H9 (cell line): ENCODE measurements at regions not wholly inside any gene's neighbourhood (a gene's known extent, or its start where the extent isn't known, plus 50 kb on each side); places are given as distances from the start of the nearest gene placed in this dataset.

Source experiments
- DNase-seq: peaks from one replicate; pipeline ENCODE4 v3.0.0-alpha.2; 2017
- H2AFZ ChIP-seq: one replicate; pipeline ENCODE4 v1.6.1; 2013; ENCODE audit warnings: mild to moderate bottlenecking, low read length, control low read depth, moderate library complexity
- H2AK5ac ChIP-seq: 2 replicates; pipeline ENCODE4 v1.6.1; 2013; ENCODE audit warnings: low read length, control low read depth, mixed read lengths; ENCODE audit not compliant: insufficient read length
- H2BK120ac ChIP-seq: one replicate; pipeline ENCODE4 v1.6.1; 2013; ENCODE audit warnings: low read depth, mild to moderate bottlenecking, low read length, control low read depth, inconsistent platforms; ENCODE audit not compliant: poor library complexity, severe bottlenecking
- H2BK12ac ChIP-seq: 2 replicates; pipeline ENCODE4 v1.6.1; 2013; ENCODE audit warnings: low read length, control low read depth, mixed read lengths, low read depth; ENCODE audit not compliant: insufficient read length
- H2BK15ac ChIP-seq: 2 replicates; pipeline ENCODE4 v1.6.1; 2013; ENCODE audit warnings: low read depth, low read length, control low read depth
- H2BK20ac ChIP-seq: one replicate; pipeline ENCODE4 v1.6.1; 2013; ENCODE audit warnings: low read depth, mild to moderate bottlenecking, low read length, control low read depth, inconsistent platforms; ENCODE audit not compliant: poor library complexity, severe bottlenecking
- H2BK5ac ChIP-seq: 2 replicates; pipeline ENCODE4 v1.6.1; 2013; ENCODE audit warnings: low read length, control low read depth, mixed read lengths; ENCODE audit not compliant: insufficient read length
- H3K14ac ChIP-seq: 2 replicates; pipeline ENCODE4 v1.6.1; 2013; ENCODE audit warnings: low read length, control low read depth; ENCODE audit not compliant: insufficient read depth
- H3K18ac ChIP-seq: 2 replicates; pipeline ENCODE4 v1.6.1; 2013; ENCODE audit warnings: low read depth, mild to moderate bottlenecking, mixed read lengths, low read length, control low read depth; ENCODE audit not compliant: insufficient read length
- H3K23ac ChIP-seq: 2 replicates; pipeline ENCODE4 v1.6.1; 2013; ENCODE audit warnings: low read length, control low read depth, mixed read lengths, low read depth; ENCODE audit not compliant: insufficient read length
- H3K23me2 ChIP-seq: 2 replicates; pipeline ENCODE4 v1.6.1; 2013; ENCODE audit warnings: low read depth, mild to moderate bottlenecking, mixed read lengths, low read length, control low read depth; ENCODE audit not compliant: insufficient read length, poor library complexity, severe bottlenecking
- H3K27ac ChIP-seq: 2 replicates; pipeline ENCODE4 v1.5.1; 2013; ENCODE audit warnings: low read length, control low read depth, mixed read lengths, low read depth; ENCODE audit not compliant: insufficient read length
- H3K27me3 ChIP-seq: 2 replicates; pipeline ENCODE4 v1.6.1; 2013; ENCODE audit warnings: low read length, control low read depth, inconsistent platforms; ENCODE audit not compliant: insufficient read depth
- H3K4ac ChIP-seq: 2 replicates; pipeline ENCODE4 v1.6.1; 2013; ENCODE audit warnings: low read depth, mild to moderate bottlenecking, control low read depth, inconsistent platforms, low read length, moderate library complexity
- H3K4me1 ChIP-seq: 2 replicates; pipeline ENCODE4 v1.6.1; 2013; ENCODE audit warnings: low read length, control low read depth, inconsistent platforms; ENCODE audit not compliant: insufficient read depth
- H3K4me2 ChIP-seq: 2 replicates; pipeline ENCODE4 v1.6.1; 2013; ENCODE audit warnings: low read length, control low read depth, mixed read lengths; ENCODE audit not compliant: insufficient read length, insufficient read depth
- H3K56ac ChIP-seq: 2 replicates; pipeline ENCODE4 v1.6.1; 2013; ENCODE audit warnings: low read depth, mild to moderate bottlenecking, mixed read lengths, low read length, control low read depth; ENCODE audit not compliant: insufficient read length
- H3K79me1 ChIP-seq: 2 replicates; pipeline ENCODE4 v1.6.1; 2013; ENCODE audit warnings: low read depth, mild to moderate bottlenecking, moderate library complexity, low read length, control low read depth, inconsistent platforms; ENCODE audit not compliant: insufficient read depth, poor library complexity, severe bottlenecking
- H3K79me2 ChIP-seq: 2 replicates; pipeline ENCODE4 v1.6.1; 2013; ENCODE audit warnings: low read length, control low read depth, inconsistent platforms; ENCODE audit not compliant: insufficient read depth
- H3K9ac ChIP-seq: 2 replicates; pipeline ENCODE4 v1.6.1; 2013; ENCODE audit warnings: low read length, control low read depth, mixed read lengths; ENCODE audit not compliant: insufficient read length; ENCODE audit errors: extremely low read depth
- H3K9me3 ChIP-seq: one replicate; pipeline ENCODE4 v1.6.1; 2013; ENCODE audit warnings: low read depth, low read length, inconsistent platforms; ENCODE audit not compliant: control insufficient read depth
- H3T11ph ChIP-seq: one replicate; pipeline ENCODE4 v1.6.1; 2013; ENCODE audit warnings: mild to moderate bottlenecking, low read length, control low read depth, inconsistent platforms
- H4K20me1 ChIP-seq: one replicate; pipeline ENCODE4 v1.6.1; 2013; ENCODE audit not compliant: control insufficient read depth, insufficient read length, insufficient read depth
- H4K5ac ChIP-seq: 2 replicates; pipeline ENCODE4 v1.6.1; 2013; ENCODE audit warnings: low read depth, mild to moderate bottlenecking, mixed read lengths, low read length, control low read depth; ENCODE audit not compliant: insufficient read length
- H4K8ac ChIP-seq: replicated peaks from 2 replicates; pipeline ENCODE4 v1.6.1; 2013; ENCODE audit warnings: low read length, control low read depth, mixed read lengths, low read depth; ENCODE audit not compliant: insufficient read length
- H4K91ac ChIP-seq: 2 replicates; pipeline ENCODE4 v1.6.1; 2013; ENCODE audit warnings: low read depth, mild to moderate bottlenecking, moderate library complexity, mixed read lengths, low read length, control low read depth; ENCODE audit not compliant: insufficient read length
- H3K27ac Mint-ChIP-seq, 3 experiments: 2 replicates in 2 of 3; 3 replicates in 1 of 3; pipeline ENCODE4 v1.8.0; 2020 to 2021; ENCODE audit warnings: mixed read lengths in 3 of 3, mild to moderate bottlenecking in 1 of 3, moderate library complexity in 1 of 3
- H3K27me3 Mint-ChIP-seq: 2 replicates; pipeline ENCODE4 v1.8.0; 2021; ENCODE audit warnings: low read depth, mild to moderate bottlenecking, moderate library complexity, mixed read lengths
- H3K36me3 Mint-ChIP-seq, 3 experiments: 2 replicates in 2 of 3; 3 replicates in 1 of 3; pipeline ENCODE4 v1.8.0; 2020 to 2021; ENCODE audit warnings: low read depth in 3 of 3, mixed read lengths in 3 of 3; ENCODE audit not compliant: insufficient read depth in 1 of 3
- H3K4me1 Mint-ChIP-seq, 2 experiments: 2 replicates each; pipeline ENCODE4 v1.8.0; 2020; ENCODE audit warnings: mixed read lengths in 2 of 2
- H3K4me3 Mint-ChIP-seq, 2 experiments: 2 replicates in 1 of 2; 3 replicates in 1 of 2; pipeline ENCODE4 v1.8.0; 2020 to 2021; ENCODE audit warnings: mild to moderate bottlenecking in 2 of 2, mixed read lengths in 2 of 2, moderate library complexity in 1 of 2
- H3K9me3 Mint-ChIP-seq, 2 experiments: 2 replicates in 1 of 2; 3 replicates in 1 of 2; pipeline ENCODE4 v1.8.0; 2020; ENCODE audit warnings: mild to moderate bottlenecking in 2 of 2, mixed read lengths in 2 of 2, moderate library complexity in 1 of 2
- WGBS: extraction: QIAGEN DNeasy Blood & Tissue Kit; methylation state at CpG from one replicate; pipeline ENCODE4 v1.1.7; 2013; ENCODE audit warnings: missing lambda C conversion rate, low lambda C conversion rate, mixed read lengths; ENCODE audit not compliant: insufficient read length; ENCODE audit errors: extremely low coverage; 5-methylcytosine and 5-hydroxymethylcytosine counted together
- TF ChIP-seq, protein P1 (sequence below): fragments of 200-600 bp; sonication (generic); conservative IDR thresholded peaks from 3 replicates; pipeline ENCODE4 v1.8.0; 2021; ENCODE audit warnings: antibody characterized with exemption, mild to moderate bottlenecking

DNA sequence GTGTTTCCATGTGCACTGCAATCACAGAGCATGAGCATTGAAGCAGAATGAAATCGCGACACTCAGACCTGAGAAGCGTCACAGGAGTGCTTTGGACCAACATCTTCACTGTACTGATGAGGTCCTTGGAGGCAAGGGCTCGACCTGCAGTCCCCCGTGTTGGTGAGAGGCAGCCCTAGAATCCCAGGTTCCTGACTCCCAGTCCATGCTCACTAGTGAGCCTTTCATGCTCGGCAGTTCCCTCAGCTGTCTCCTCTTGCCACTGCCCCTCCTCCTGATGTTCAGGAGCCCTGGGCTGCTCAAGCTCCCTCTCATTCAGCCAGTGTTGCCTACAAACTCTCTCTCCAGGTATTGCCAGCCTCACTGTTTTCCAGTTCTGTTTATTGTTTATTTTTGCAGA, 291.4 kb downstream of the DYSF start:
- no peak overlapping the region for H2BK15ac ChIP-seq
- no peak overlapping the region for H3T11ph ChIP-seq
- H3K56ac ChIP-seq = no peak overlapping the region
- H3K23me2 ChIP-seq = no peaks in the 10 kb centered on the region
- no peak overlapping the region for H2BK12ac ChIP-seq
- H3K18ac ChIP-seq = no peak overlapping the region
- no peak overlapping the region for H2AK5ac ChIP-seq
- no peaks in the 10 kb centered on the region for H3K27me3 ChIP-seq
- no peak overlapping the region for H4K91ac ChIP-seq
- H4K8ac ChIP-seq = no peak overlapping the region
- Mint-ChIP-seq H3K36me3 (no peaks in the 10 kb centered on the region; a peak in 1 of 7 replicates), H3K27me3 (no peaks in the 10 kb centered on the region; the same call in none of the 2 replicates), H3K27ac (peak overlapping the region in 1 of 3 experiments; percentile 56; a peak in 1 of 7 replicates), H3K9me3 (peaks cover 4 to 7% of the 10 kb centered on the region in 2 experiments; a peak in 3 of 5 replicates), H3K4me1 (peaks cover 8 to 13% of the 10 kb centered on the region in 2 experiments; a peak in 3 of 4 replicates), H3K4me3 (no peak overlapping the region)
- H3K9me3 ChIP-seq = no peaks in the 10 kb centered on the region
- no peak overlapping the region for H3K4me2 ChIP-seq
- H3K4ac ChIP-seq = no peak overlapping the region
- no peaks in the 10 kb centered on the region for H3K79me2 ChIP-seq
- H2BK5ac ChIP-seq = no peak overlapping the region
- H3K9ac ChIP-seq = no peak overlapping the region
- H3K79me1 ChIP-seq = no peaks in the 10 kb centered on the region
- TF ChIP-seq, protein P1, sequence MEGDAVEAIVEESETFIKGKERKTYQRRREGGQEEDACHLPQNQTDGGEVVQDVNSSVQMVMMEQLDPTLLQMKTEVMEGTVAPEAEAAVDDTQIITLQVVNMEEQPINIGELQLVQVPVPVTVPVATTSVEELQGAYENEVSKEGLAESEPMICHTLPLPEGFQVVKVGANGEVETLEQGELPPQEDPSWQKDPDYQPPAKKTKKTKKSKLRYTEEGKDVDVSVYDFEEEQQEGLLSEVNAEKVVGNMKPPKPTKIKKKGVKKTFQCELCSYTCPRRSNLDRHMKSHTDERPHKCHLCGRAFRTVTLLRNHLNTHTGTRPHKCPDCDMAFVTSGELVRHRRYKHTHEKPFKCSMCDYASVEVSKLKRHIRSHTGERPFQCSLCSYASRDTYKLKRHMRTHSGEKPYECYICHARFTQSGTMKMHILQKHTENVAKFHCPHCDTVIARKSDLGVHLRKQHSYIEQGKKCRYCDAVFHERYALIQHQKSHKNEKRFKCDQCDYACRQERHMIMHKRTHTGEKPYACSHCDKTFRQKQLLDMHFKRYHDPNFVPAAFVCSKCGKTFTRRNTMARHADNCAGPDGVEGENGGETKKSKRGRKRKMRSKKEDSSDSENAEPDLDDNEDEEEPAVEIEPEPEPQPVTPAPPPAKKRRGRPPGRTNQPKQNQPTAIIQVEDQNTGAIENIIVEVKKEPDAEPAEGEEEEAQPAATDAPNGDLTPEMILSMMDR = no peak
- H3K23ac ChIP-seq = no peak overlapping the region
- H2BK120ac ChIP-seq = no peak overlapping the region
- H4K20me1 ChIP-seq = no peaks in the 10 kb centered on the region
- H3K14ac ChIP-seq = no peak overlapping the region
- H3K27ac ChIP-seq = no peak overlapping the region
- peaks cover 4% of the 10 kb centered on the region; the same call in 1 of the 2 replicates for H3K4me1 ChIP-seq
- no peak overlapping the region for H4K5ac ChIP-seq
- H2AFZ ChIP-seq = no peak overlapping the region
- no peak for DNase-seq
- no peak overlapping the region for H2BK20ac ChIP-seq
- WGBS = no CpG with 5 or more reads among the region's 6 CpGs
